ENCODE measurements at regions not wholly inside any gene's neighbourhood (a gene's known extent, or its start where the extent isn't known, plus 50 kb on each side); places are given as distances from the start of the nearest gene placed in this dataset.
"Not testable (repeated sequence)": the region's sequence is repeated elsewhere in the genome, so short reads cannot be mapped to it uniquely, and the experiment has no call there.

GRCh38 chr7:16318989-16319915 is 102.1 kb downstream of the CRPPA start:
- DNase-seq, result peak in 1 of 2 donors; percentile 43

- DNase-seq, result no peak
These were observed 102.9 kb downstream of the CRPPA start for GRCh38 chr7:16318463-16318862.

GRCh38 chr7:16317406-16317805 is 103.9 kb downstream of the CRPPA start:
- DNase-seq, result no peak

- DNase-seq, result no peak
These were observed 106.1 kb downstream of the CRPPA start for GRCh38 chr7:16315280-16315679.

- no peak for DNase-seq
These were observed 112.2 kb downstream of the CRPPA start for GRCh38 chr7:16309129-16309528.

GRCh38 chr7:16301291-16301690 is 120.0 kb downstream of the CRPPA start:
- DNase-seq, result no peak

GRCh38 chr7:16300361-16300895 is 120.9 kb downstream of the CRPPA start:
- DNase-seq, result no peak

GRCh38 chr7:16299853-16300252 is 121.5 kb downstream of the CRPPA start:
- no peak for DNase-seq

GRCh38 chr7:16298221-16298620 is 123.1 kb downstream of the CRPPA start:
- DNase-seq, result no peak

GRCh38 chr7:16295558-16295957 is 125.8 kb downstream of the CRPPA start:
- no peak for DNase-seq

- no peak for DNase-seq
These were observed 127.5 kb downstream of the CRPPA start for GRCh38 chr7:16293669-16294425.

GRCh38 chr7:16284581-16284980 is 136.8 kb downstream of the CRPPA start:
- no peak for DNase-seq

- DNase-seq, result no peak
These were observed 143.1 kb downstream of the CRPPA start for GRCh38 chr7:16278167-16278787.

GRCh38 chr7:16271990-16272665 is 149.2 kb downstream of the CRPPA start:
- DNase-seq, result no peak

- no peak for DNase-seq
These were observed 149.9 kb downstream of the CRPPA start for GRCh38 chr7:16271355-16271915.

GRCh38 chr7:16270844-16271243 is 150.5 kb downstream of the CRPPA start:
- no peak for DNase-seq

GRCh38 chr7:16268821-16269768 is 152.2 kb downstream of the CRPPA start:
- no peak for DNase-seq

- no peak for DNase-seq
These were observed 153.2 kb downstream of the CRPPA start for GRCh38 chr7:16267953-16268820.

- DNase-seq, result no peak
These were observed 154.5 kb downstream of the CRPPA start for GRCh38 chr7:16266877-16267276.

GRCh38 chr7:16266470-16266869 is 154.9 kb downstream of the CRPPA start:
- not testable (repeated sequence) for DNase-seq
